Endothelial cell (in vitro differentiated cells): ENCODE measurements at regions not wholly inside any gene's neighbourhood (a gene's known extent, or its start where the extent isn't known, plus 50 kb on each side); places are given as distances from the start of the nearest gene placed in this dataset.

Experiments used
- DNase-seq: peaks from one replicate; pipeline ENCODE4 v3.0.0; 2021; ENCODE audit warnings: low spot score
- H3K27ac Mint-ChIP-seq: one replicate; pipeline ENCODE4 v1.8.0; 2021; ENCODE audit warnings: mixed read lengths, inconsistent platforms; ENCODE audit not compliant: unreplicated experiment
- H3K27me3 Mint-ChIP-seq: one replicate; pipeline ENCODE4 v1.8.0; 2021; ENCODE audit warnings: mild to moderate bottlenecking, moderate library complexity, mixed read lengths, inconsistent platforms; ENCODE audit not compliant: unreplicated experiment
- H3K36me3 Mint-ChIP-seq: one replicate; pipeline ENCODE4 v1.8.0; 2021; ENCODE audit warnings: mild to moderate bottlenecking, low read depth, mixed read lengths, inconsistent platforms; ENCODE audit not compliant: unreplicated experiment
- H3K4me1 Mint-ChIP-seq: one replicate; pipeline ENCODE4 v1.8.0; 2021; ENCODE audit warnings: mild to moderate bottlenecking, mixed read lengths, inconsistent platforms; ENCODE audit not compliant: unreplicated experiment
- H3K4me3 Mint-ChIP-seq: one replicate; pipeline ENCODE4 v1.8.0; 2021; ENCODE audit warnings: mild to moderate bottlenecking, mixed read lengths, inconsistent platforms; ENCODE audit not compliant: unreplicated experiment
- H3K9me3 Mint-ChIP-seq: one replicate; pipeline ENCODE4 v1.8.0; 2021; ENCODE audit warnings: mixed read lengths, inconsistent platforms; ENCODE audit not compliant: unreplicated experiment
- CTCF ChIP-seq: fragments of 200-600 bp; sonication (generic); IDR thresholded peaks from one replicate; pipeline ENCODE4 v1.5.0; 2021; ENCODE audit warnings: antibody characterized with exemption; ENCODE audit not compliant: unreplicated experiment

- no peaks in the 10 kb centered on the region for H3K27me3 Mint-ChIP-seq
- no peak for DNase-seq
- H3K4me1 Mint-ChIP-seq: no peaks in the 10 kb centered on the region
- H3K36me3 Mint-ChIP-seq: no peaks in the 10 kb centered on the region
- no peaks in the 10 kb centered on the region for H3K9me3 Mint-ChIP-seq
- no peak overlapping the region for H3K4me3 Mint-ChIP-seq
- TF ChIP-seq CTCF: no peak
- H3K27ac Mint-ChIP-seq: no peak overlapping the region
These were observed 669.4 kb upstream of the CITED2 start for GRCh38 chr6:140043762-140044378.

GRCh38 chr6:140043357-140043756 is 668.9 kb upstream of the CITED2 start:
- Mint-ChIP-seq H3K4me3 (no peak overlapping the region), H3K4me1 (no peaks in the 10 kb centered on the region), H3K27ac (no peak overlapping the region), H3K27me3 (no peaks in the 10 kb centered on the region), H3K9me3 (no peaks in the 10 kb centered on the region), H3K36me3 (no peaks in the 10 kb centered on the region)
- no peak for DNase-seq
- TF ChIP-seq CTCF: no peak

DNA sequence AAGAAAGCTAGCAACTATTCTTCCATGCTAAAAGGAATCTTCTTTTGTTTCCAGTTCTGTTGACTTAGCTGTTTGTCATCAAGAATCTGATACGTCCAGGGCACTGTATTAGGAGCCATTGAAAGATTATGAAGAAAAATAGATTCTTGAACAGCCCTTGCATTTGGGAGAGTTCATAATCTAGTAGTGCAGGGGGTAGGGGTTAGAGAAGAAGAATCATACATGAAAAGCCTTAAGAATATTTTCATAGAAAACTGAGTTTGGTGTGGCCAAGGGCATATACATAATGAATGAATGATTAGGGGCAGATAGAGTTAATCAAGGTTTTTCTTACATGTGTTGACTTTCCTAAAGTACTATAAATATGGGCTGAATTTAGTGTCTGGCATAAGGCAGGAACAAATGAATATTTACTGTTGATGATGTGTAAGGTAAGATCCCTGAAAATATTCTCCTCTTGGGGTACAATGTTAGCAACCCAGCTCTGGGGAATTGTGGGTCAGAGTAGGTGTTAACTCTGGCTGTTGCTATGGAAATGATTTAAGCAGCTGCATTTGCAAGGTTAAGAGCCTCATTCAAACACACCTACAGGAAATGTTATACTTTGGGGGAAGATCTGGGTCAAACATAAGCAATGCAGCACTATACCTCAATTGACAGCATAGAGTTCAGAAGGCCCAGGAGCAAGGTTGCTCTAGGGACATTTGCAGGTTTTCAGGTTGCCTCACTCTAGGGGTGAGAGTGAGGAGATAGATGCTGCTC is 667.3 kb upstream of the CITED2 start:
- Mint-ChIP-seq H3K4me1 (no peaks in the 10 kb centered on the region), H3K9me3 (no peaks in the 10 kb centered on the region), H3K27me3 (no peaks in the 10 kb centered on the region), H3K27ac (no peak overlapping the region), H3K36me3 (no peaks in the 10 kb centered on the region), H3K4me3 (no peak overlapping the region)
- TF ChIP-seq CTCF: no peak
- DNase-seq: no peak

GRCh38 chr6:140041056-140041455 is 666.6 kb upstream of the CITED2 start:
- DNase-seq: no peak
- Mint-ChIP-seq H3K9me3 (no peaks in the 10 kb centered on the region), H3K27me3 (no peaks in the 10 kb centered on the region), H3K4me3 (no peak overlapping the region), H3K4me1 (no peaks in the 10 kb centered on the region), H3K27ac (no peak overlapping the region), H3K36me3 (no peaks in the 10 kb centered on the region)
- TF ChIP-seq CTCF: no peak

GRCh38 chr6:140040396-140040795 is 665.9 kb upstream of the CITED2 start:
- no peaks in the 10 kb centered on the region for H3K9me3 Mint-ChIP-seq
- no peaks in the 10 kb centered on the region for H3K4me1 Mint-ChIP-seq
- H3K27me3 Mint-ChIP-seq: no peaks in the 10 kb centered on the region
- H3K27ac Mint-ChIP-seq: no peak overlapping the region
- no peak overlapping the region for H3K4me3 Mint-ChIP-seq
- no peak for DNase-seq
- no peaks in the 10 kb centered on the region for H3K36me3 Mint-ChIP-seq
- no peak for TF ChIP-seq CTCF
